GM21381 (cell line): ENCODE measurements at regions not wholly inside any gene's neighbourhood (a gene's known extent, or its start where the extent isn't known, plus 50 kb on each side); places are given as distances from the start of the nearest gene placed in this dataset.
"Not testable (repeated sequence)": the region's sequence is repeated elsewhere in the genome, so short reads cannot be mapped to it uniquely, and the experiment has no call there.

Experiments
- ATAC-seq: cut with Tn5 transposase; IDR thresholded peaks from one replicate; pipeline ENCODE4 v1.9.1; 2021; ENCODE audit warnings: mild to moderate bottlenecking, moderate library complexity; ENCODE audit not compliant: unreplicated experiment

- ATAC-seq: no peak
Observed at GRCh38 chr4:131370846-131371245, 1778.2 kb upstream of the PCDH10 start.

GRCh38 chr4:131381055-131381454, 1768.0 kb upstream of the PCDH10 start:
- no peak for ATAC-seq

GRCh38 chr4:131382839-131383238, 1766.3 kb upstream of the PCDH10 start:
- ATAC-seq: no peak

GRCh38 chr4:131388277-131388676, 1760.8 kb upstream of the PCDH10 start:
- no peak for ATAC-seq

GRCh38 chr4:131408102-131408501, 1741.0 kb upstream of the PCDH10 start:
- ATAC-seq: no peak

GRCh38 chr4:131411393-131411792, 1737.7 kb upstream of the PCDH10 start:
- ATAC-seq: no peak

- no peak for ATAC-seq
Observed at GRCh38 chr4:131419147-131419546, 1729.9 kb upstream of the PCDH10 start.

GRCh38 chr4:131426023-131426758, 1722.9 kb upstream of the PCDH10 start:
- ATAC-seq: no peak

GRCh38 chr4:131427000-131427399, 1722.1 kb upstream of the PCDH10 start:
- ATAC-seq: no peak

- ATAC-seq: no peak
Observed at GRCh38 chr4:131430302-131430701, 1718.8 kb upstream of the PCDH10 start.

- no peak for ATAC-seq
Observed at GRCh38 chr4:131441004-131441688, 1707.9 kb upstream of the PCDH10 start.

GRCh38 chr4:131447883-131448282, 1701.2 kb upstream of the PCDH10 start:
- ATAC-seq: no peak

GRCh38 chr4:131450572-131451209, 1698.4 kb upstream of the PCDH10 start:
- no peak for ATAC-seq

GRCh38 chr4:131459430-131460101, 1689.5 kb upstream of the PCDH10 start:
- no peak for ATAC-seq

GRCh38 chr4:131470360-131470759, 1678.7 kb upstream of the PCDH10 start:
- no peak for ATAC-seq

- no peak for ATAC-seq
Observed at GRCh38 chr4:131488772-131489171, 1660.3 kb upstream of the PCDH10 start.

- ATAC-seq: not testable (repeated sequence)
Observed at GRCh38 chr4:131496211-131496610, 1652.9 kb upstream of the PCDH10 start.

GRCh38 chr4:131499141-131499873, 1649.8 kb upstream of the PCDH10 start:
- ATAC-seq: no peak

- no peak for ATAC-seq
Observed at GRCh38 chr4:131509521-131509920, 1639.6 kb upstream of the PCDH10 start.

GRCh38 chr4:131526686-131527085, 1622.4 kb upstream of the PCDH10 start:
- ATAC-seq: no peak

GRCh38 chr4:131531087-131531486, 1618.0 kb upstream of the PCDH10 start:
- no peak for ATAC-seq
